ENCODE measurements at regions not wholly inside any gene's neighbourhood (a gene's known extent, or its start where the extent isn't known, plus 50 kb on each side); places are given as distances from the start of the nearest gene placed in this dataset.
"Not testable (repeated sequence)": the region's sequence is repeated elsewhere in the genome, so short reads cannot be mapped to it uniquely, and the experiment has no call there.

- no peaks in the 10 kb centered on the region for H3K27me3 ChIP-seq (ENCODE audit: control insufficient read depth, insufficient read depth, low read length)
- no peak for DNase-seq (ENCODE audit: low read depth)
- TF ChIP-seq CTCF (IDR thresholded peaks at IDR 0.05; ENCODE audit: insufficient read depth, low read length, severe bottlenecking): no peak
- H3K4me3 ChIP-seq (ENCODE audit: low read depth, low read length): no peak overlapping the region
- FAIRE-seq: no peak
- H3K36me3 ChIP-seq (ENCODE audit: control insufficient read depth, insufficient read depth, low read length): no peaks in the 10 kb centered on the region
Measured at GRCh38 chr12:124086299-124086898, 113.4 kb downstream of the ZNF664 start.

GRCh38 chr12:124087266-124088051 is 114.4 kb downstream of the ZNF664 start:
- no peak for FAIRE-seq
- no peak for TF ChIP-seq CTCF (IDR thresholded peaks at IDR 0.05; ENCODE audit: insufficient read depth, low read length, severe bottlenecking)
- H3K4me3 ChIP-seq (ENCODE audit: low read depth, low read length): no peak overlapping the region
- no peaks in the 10 kb centered on the region for H3K36me3 ChIP-seq (ENCODE audit: control insufficient read depth, insufficient read depth, low read length)
- no peak for DNase-seq (ENCODE audit: low read depth)
- no peaks in the 10 kb centered on the region for H3K27me3 ChIP-seq (ENCODE audit: control insufficient read depth, insufficient read depth, low read length)

- Histone ChIP-seq H3K36me3 (ENCODE audit: control insufficient read depth, insufficient read depth, low read length) (no peaks in the 10 kb centered on the region), H3K4me3 (ENCODE audit: low read depth, low read length) (no peak overlapping the region), H3K27me3 (ENCODE audit: control insufficient read depth, insufficient read depth, low read length) (no peaks in the 10 kb centered on the region)
- no peak for FAIRE-seq
- no peak for DNase-seq (ENCODE audit: low read depth)
- no peak for TF ChIP-seq CTCF (IDR thresholded peaks at IDR 0.05; ENCODE audit: insufficient read depth, low read length, severe bottlenecking)
Measured at GRCh38 chr12:124088217-124088907, 115.3 kb downstream of the ZNF664 start.

GRCh38 chr12:124089181-124089914 is 116.3 kb downstream of the ZNF664 start:
- not testable (repeated sequence) for H3K36me3 ChIP-seq (ENCODE audit: control insufficient read depth, insufficient read depth, low read length); DNase-seq (ENCODE audit: low read depth); H3K27me3 ChIP-seq (ENCODE audit: control insufficient read depth, insufficient read depth, low read length); FAIRE-seq; H3K4me3 ChIP-seq (ENCODE audit: low read depth, low read length)

- Histone ChIP-seq H3K27me3 (ENCODE audit: control insufficient read depth, insufficient read depth, low read length) (peaks cover under 1% of the 10 kb centered on the region), H3K4me3 (ENCODE audit: low read depth, low read length) (no peak overlapping the region), H3K36me3 (ENCODE audit: control insufficient read depth, insufficient read depth, low read length) (no peaks in the 10 kb centered on the region)
- TF ChIP-seq CTCF (IDR thresholded peaks at IDR 0.05; ENCODE audit: insufficient read depth, low read length, severe bottlenecking): no peak
- DNase-seq (ENCODE audit: low read depth) (no peak), FAIRE-seq (no peak)
Measured at GRCh38 chr12:124091835-124092234, 118.8 kb downstream of the ZNF664 start.

- H3K36me3 ChIP-seq (ENCODE audit: control insufficient read depth, insufficient read depth, low read length); H3K27me3 ChIP-seq (ENCODE audit: control insufficient read depth, insufficient read depth, low read length); H3K4me3 ChIP-seq (ENCODE audit: low read depth, low read length); DNase-seq (ENCODE audit: low read depth): not testable (repeated sequence)
- peak; percentile 85 for FAIRE-seq
Measured at GRCh38 chr12:124092532-124092931, 119.5 kb downstream of the ZNF664 start.

Measured in bronchial epithelial cell (primary cell).